MCF 10A (cell line): ENCODE measurements at regions not wholly inside any gene's neighbourhood (a gene's known extent, or its start where the extent isn't known, plus 50 kb on each side); places are given as distances from the start of the nearest gene placed in this dataset.

Experiments used
- BruUV-seq: library from RNA; stranded (reverse); fragments of 400-500 nt; replicated peaks from 2 replicates; lab custom pipeline; 2021; lab: Mats Ljungman, UMichigan
- CTCF ChIA-PET: fragments of 300-600 bp; sonication (Branson Sonifier 250); formaldehyde crosslinking; extraction: SDS; loops from one replicate; lab custom pipeline; 2021; ENCODE audit warnings: antibody characterized with exemption, inconsistent platforms; lab: Yijun Ruan, JAX
- POLR2A ChIA-PET: fragments of 300-600, 350-650 bp; sonication (Branson Sonifier 250); formaldehyde crosslinking; extraction: SDS; loops from one replicate; lab custom pipeline; 2020; ENCODE audit warnings: antibody characterized with exemption, inconsistent platforms; lab: Yijun Ruan, JAX
- DNase-seq: peaks from one replicate; pipeline ENCODE4 v3.0.0-alpha.2; 2018; ENCODE audit not compliant: unreplicated experiment
- H3K27ac Mint-ChIP-seq: one replicate; pipeline ENCODE4 v1.8.0; 2022; ENCODE audit warnings: mild to moderate bottlenecking, low read depth, mixed read lengths; ENCODE audit not compliant: unreplicated experiment
- H3K27me3 Mint-ChIP-seq: one replicate; pipeline ENCODE4 v1.8.0; 2022; ENCODE audit warnings: mixed read lengths; ENCODE audit not compliant: insufficient read depth, unreplicated experiment
- H3K36me3 Mint-ChIP-seq: one replicate; pipeline ENCODE4 v1.8.0; 2022; ENCODE audit warnings: mild to moderate bottlenecking, moderate library complexity, mixed read lengths; ENCODE audit not compliant: insufficient read depth, unreplicated experiment
- H3K4me1 Mint-ChIP-seq: one replicate; pipeline ENCODE4 v1.8.0; 2022; ENCODE audit warnings: mixed read lengths; ENCODE audit not compliant: insufficient read depth, unreplicated experiment
- H3K4me3 Mint-ChIP-seq: one replicate; pipeline ENCODE4 v1.8.0; 2022; ENCODE audit warnings: mild to moderate bottlenecking, moderate library complexity, mixed read lengths; ENCODE audit not compliant: unreplicated experiment
- H3K9me3 Mint-ChIP-seq: one replicate; pipeline ENCODE4 v1.8.0; 2022; ENCODE audit warnings: mixed read lengths; ENCODE audit not compliant: unreplicated experiment
- intact Hi-C: fragments of 100-400 bp; cut with micrococcal nuclease; formaldehyde crosslinking; loops from 2 replicates; pipeline ENCODE4 v1.14.1; 2022
- TF ChIP-seq, protein P1 (sequence below): fragments of 200-600 bp; IDR thresholded peaks from one replicate; pipeline ENCODE4 v1.8.0; 2022; ENCODE audit warnings: antibody characterized with exemption, mild to moderate bottlenecking; ENCODE audit not compliant: unreplicated experiment

DNA sequence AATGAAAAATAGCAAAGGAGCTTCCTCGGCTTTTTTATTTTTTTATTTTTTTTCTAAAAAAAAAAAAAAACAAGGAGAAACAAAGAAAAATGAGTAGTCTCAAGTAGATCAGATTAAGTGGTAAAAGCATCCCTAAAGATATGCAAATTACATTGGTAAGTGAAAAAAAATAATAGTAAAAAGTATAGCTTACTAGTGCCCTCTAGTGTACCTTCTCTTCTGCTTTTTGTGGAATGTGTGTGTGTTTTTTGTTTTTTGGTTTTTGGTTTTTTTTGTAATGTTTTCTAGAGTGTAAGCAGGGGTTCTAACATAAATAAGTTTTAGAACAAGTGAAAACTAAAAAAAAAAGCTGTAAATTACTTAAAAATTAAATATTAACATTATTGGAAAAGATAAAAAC, 1062.0 kb downstream of the HACE1 start:
- Mint-ChIP-seq H3K36me3 (no peaks in the 10 kb centered on the region), H3K27ac (no peak overlapping the region), H3K27me3 (peaks cover 29% of the 10 kb centered on the region), H3K9me3 (peaks cover under 1% of the 10 kb centered on the region), H3K4me3 (no peak overlapping the region), H3K4me1 (no peaks in the 10 kb centered on the region)
- ChIA-PET CTCF (interaction anchor here (0.5 to 1.9 kb wide), 18 partner anchors 13 to 1957 kb away, joined by 3 to 8 read pairs (median 3); no protein-coding TSS in a partner anchor), POLR2A (no interaction called here)
- DNase-seq = peak; percentile 16
- TF ChIP-seq, protein P1, sequence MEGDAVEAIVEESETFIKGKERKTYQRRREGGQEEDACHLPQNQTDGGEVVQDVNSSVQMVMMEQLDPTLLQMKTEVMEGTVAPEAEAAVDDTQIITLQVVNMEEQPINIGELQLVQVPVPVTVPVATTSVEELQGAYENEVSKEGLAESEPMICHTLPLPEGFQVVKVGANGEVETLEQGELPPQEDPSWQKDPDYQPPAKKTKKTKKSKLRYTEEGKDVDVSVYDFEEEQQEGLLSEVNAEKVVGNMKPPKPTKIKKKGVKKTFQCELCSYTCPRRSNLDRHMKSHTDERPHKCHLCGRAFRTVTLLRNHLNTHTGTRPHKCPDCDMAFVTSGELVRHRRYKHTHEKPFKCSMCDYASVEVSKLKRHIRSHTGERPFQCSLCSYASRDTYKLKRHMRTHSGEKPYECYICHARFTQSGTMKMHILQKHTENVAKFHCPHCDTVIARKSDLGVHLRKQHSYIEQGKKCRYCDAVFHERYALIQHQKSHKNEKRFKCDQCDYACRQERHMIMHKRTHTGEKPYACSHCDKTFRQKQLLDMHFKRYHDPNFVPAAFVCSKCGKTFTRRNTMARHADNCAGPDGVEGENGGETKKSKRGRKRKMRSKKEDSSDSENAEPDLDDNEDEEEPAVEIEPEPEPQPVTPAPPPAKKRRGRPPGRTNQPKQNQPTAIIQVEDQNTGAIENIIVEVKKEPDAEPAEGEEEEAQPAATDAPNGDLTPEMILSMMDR = peak; percentile 30
- no TSS peak for BruUV-seq
- intact Hi-C loops = no loop called here

DNA sequence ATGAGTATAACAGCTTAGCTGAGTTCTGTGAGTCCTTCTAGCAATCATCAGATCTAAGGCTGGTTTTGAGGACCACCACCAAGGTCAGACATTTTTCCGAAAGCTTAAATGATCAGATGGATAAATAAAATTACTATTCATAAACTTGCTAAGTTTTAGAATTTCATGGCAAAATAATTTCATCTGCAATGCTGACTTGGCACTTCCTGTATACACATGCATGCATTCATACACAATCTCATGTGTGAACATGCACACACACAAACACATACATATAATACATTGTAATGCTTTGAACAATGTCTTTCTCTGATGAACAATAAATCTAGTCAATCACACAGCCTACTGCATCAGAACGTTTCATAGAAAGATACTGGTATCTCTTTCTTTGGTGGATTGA, 1068.3 kb downstream of the HACE1 start:
- BruUV-seq = no TSS peak
- CTCF ChIA-PET = interaction anchor here (0.6 kb wide), 1 partner anchor 22 kb away, joined by 3 read pairs; no protein-coding TSS in a partner anchor
- Mint-ChIP-seq H3K4me3 (no peak overlapping the region), H3K27me3 (peaks cover 12% of the 10 kb centered on the region), H3K27ac (no peak overlapping the region), H3K36me3 (no peaks in the 10 kb centered on the region), H3K4me1 (no peaks in the 10 kb centered on the region), H3K9me3 (no peaks in the 10 kb centered on the region)
- POLR2A ChIA-PET = interaction anchor here (0.7 kb wide), 1 partner anchor 948 kb away, joined by 3 read pairs; no protein-coding TSS in a partner anchor
- intact Hi-C loops = no loop called here
- no peak for DNase-seq
- TF ChIP-seq, protein P1 = no peak

DNA sequence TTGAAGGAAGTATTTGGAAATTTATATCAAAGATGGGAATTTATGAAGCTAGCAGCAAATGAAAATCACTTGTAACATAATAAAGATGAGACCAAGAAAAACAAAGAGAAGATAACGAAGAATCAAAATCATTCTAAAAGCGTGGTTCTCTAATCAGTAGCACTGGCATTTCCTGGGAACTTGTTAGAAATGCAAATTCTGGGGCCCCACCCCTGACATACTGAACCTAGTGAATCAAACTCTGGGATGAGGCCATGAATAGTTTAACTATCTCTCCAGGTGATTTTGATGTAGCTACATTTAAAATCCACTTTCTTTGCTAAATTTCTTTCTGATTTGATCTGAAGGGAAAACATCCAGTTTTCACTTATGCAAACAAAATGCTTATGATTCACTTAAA, 1075.6 kb downstream of the HACE1 start:
- intact Hi-C loops = no loop called here
- no TSS peak for BruUV-seq
- TF ChIP-seq, protein P1 = no peak
- no peak for DNase-seq
- CTCF ChIA-PET = interaction anchor here (1.8 to 2.2 kb wide), 2 partner anchors 11 to 14 kb away, joined by 4 to 5 read pairs; no protein-coding TSS in a partner anchor
- Mint-ChIP-seq H3K27me3 (no peaks in the 10 kb centered on the region), H3K36me3 (no peaks in the 10 kb centered on the region), H3K9me3 (no peaks in the 10 kb centered on the region), H3K4me3 (no peak overlapping the region), H3K27ac (no peak overlapping the region), H3K4me1 (no peaks in the 10 kb centered on the region)
- POLR2A ChIA-PET = no interaction called here

DNA sequence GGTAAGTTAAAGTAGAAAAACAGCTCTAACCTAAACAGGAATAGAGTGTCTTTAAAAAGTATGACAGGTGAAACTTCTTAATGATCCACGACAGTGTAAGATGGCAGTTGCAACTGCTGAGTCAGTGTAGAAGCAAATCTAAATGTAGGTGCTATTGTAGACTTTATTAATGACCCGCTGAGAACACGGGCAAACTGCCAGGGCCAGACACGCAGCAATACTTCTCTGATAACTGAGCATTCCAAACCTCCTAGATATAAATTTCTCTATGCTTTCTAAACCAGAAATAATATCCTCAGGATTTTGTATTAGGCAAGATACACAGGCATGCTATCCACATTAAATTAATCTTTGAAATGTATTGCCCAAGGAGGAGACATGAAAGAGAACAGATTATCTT, 1076.4 kb downstream of the HACE1 start:
- no peaks in the 10 kb centered on the region for H3K9me3 Mint-ChIP-seq
- CTCF ChIA-PET = interaction anchor here (1.4 to 2.2 kb wide), 2 partner anchors 12 to 14 kb away, joined by 3 to 4 read pairs; no protein-coding TSS in a partner anchor
- no TSS peak for BruUV-seq
- no peak overlapping the region for H3K4me3 Mint-ChIP-seq
- POLR2A ChIA-PET = interaction anchor here (0.7 to 1.2 kb wide), 2 partner anchors 10 to 419 kb away, joined by 3 read pairs; no protein-coding TSS in a partner anchor
- intact Hi-C loops = no loop called here
- H3K27me3 Mint-ChIP-seq = no peaks in the 10 kb centered on the region
- TF ChIP-seq, protein P1 = no peak
- H3K36me3 Mint-ChIP-seq = no peaks in the 10 kb centered on the region
- peak; percentile 29 for DNase-seq
- H3K27ac Mint-ChIP-seq = no peak overlapping the region
- H3K4me1 Mint-ChIP-seq = no peaks in the 10 kb centered on the region
